RWPE2 (cell line): ENCODE measurements at regions not wholly inside any gene's neighbourhood (a gene's known extent, or its start where the extent isn't known, plus 50 kb on each side); places are given as distances from the start of the nearest gene placed in this dataset.

ENCODE experiments used
- ATAC-seq: fragments of 200-7000 bp; cut with Tn5 transposase; 3 replicates; pipeline ENCODE4 v1.9.1; 2021; ENCODE audit warnings: low read depth
- DNase-seq: peaks from one replicate; pipeline ENCODE4 v3.0.0-alpha.2; 2020; ENCODE audit warnings: low spot score
- H3K27ac ChIP-seq: fragments of 450-650 bp; 2 replicates; pipeline ENCODE4 v1.5.1; 2017; ENCODE audit warnings: mild to moderate bottlenecking; ENCODE audit not compliant: poor library complexity, severe bottlenecking
- H3K27me3 ChIP-seq: fragments of 250-450 bp; sonication (Bioruptor Pico); 2 replicates; pipeline ENCODE4 v1.5.1; 2021; ENCODE audit warnings: mild to moderate bottlenecking, moderate library complexity; ENCODE audit not compliant: insufficient read depth, poor library complexity, severe bottlenecking
- H3K36me3 ChIP-seq: fragments of 250-450 bp; sonication (Bioruptor Pico); 2 replicates; pipeline ENCODE4 v1.5.1; 2020; ENCODE audit warnings: low read depth, mild to moderate bottlenecking, moderate library complexity
- H3K4me1 ChIP-seq: fragments of 250-450 bp; sonication (Bioruptor Pico); 2 replicates; pipeline ENCODE4 v1.5.1; 2021; ENCODE audit warnings: mild to moderate bottlenecking, moderate library complexity; ENCODE audit not compliant: insufficient read depth, poor library complexity, severe bottlenecking
- H3K4me3 ChIP-seq: fragments of 250-450 bp; sonication (Bioruptor Pico); 2 replicates; pipeline ENCODE4 v1.5.1; 2021; ENCODE audit warnings: mild to moderate bottlenecking, moderate library complexity; ENCODE audit not compliant: severe bottlenecking
- H3K9me3 ChIP-seq: fragments of 250-450 bp; sonication (Bioruptor Pico); 2 replicates; pipeline ENCODE4 v1.5.1; 2021; ENCODE audit warnings: mild to moderate bottlenecking, moderate library complexity; ENCODE audit not compliant: severe bottlenecking
- CTCF ChIP-seq: fragments of 450-650 bp; IDR thresholded peaks from one replicate; pipeline ENCODE4 v1.5.1; 2017; ENCODE audit warnings: mild to moderate bottlenecking, moderate library complexity; ENCODE audit not compliant: poor library complexity, severe bottlenecking

- ATAC-seq (no peak), DNase-seq (no peak)
- Histone ChIP-seq H3K36me3 (no peaks in the 10 kb centered on the region), H3K4me1 (peaks cover 7% of the 10 kb centered on the region), H3K27me3 (no peaks in the 10 kb centered on the region), H3K27ac (no peak overlapping the region), H3K9me3 (no peaks in the 10 kb centered on the region), H3K4me3 (no peak overlapping the region)
- TF ChIP-seq CTCF, result no peak
Observed at GRCh38 chr3:30397030-30397429, 209.4 kb upstream of the TGFBR2 start.

GRCh38 chr3:30399394-30400181 lies 206.8 kb upstream of the TGFBR2 start:
- no peak for TF ChIP-seq CTCF
- Histone ChIP-seq H3K4me1 (peaks cover 11% of the 10 kb centered on the region), H3K9me3 (no peaks in the 10 kb centered on the region), H3K27me3 (no peaks in the 10 kb centered on the region), H3K27ac (no peak overlapping the region), H3K4me3 (no peak overlapping the region), H3K36me3 (no peaks in the 10 kb centered on the region)
- no peak for DNase-seq
- ATAC-seq, result peak; percentile 23; the same call in 1 of the 3 replicates

GRCh38 chr3:30400926-30401325 lies 205.5 kb upstream of the TGFBR2 start:
- DNase-seq (no peak), ATAC-seq (no peak)
- H3K27ac ChIP-seq, result no peak overlapping the region
- H3K4me1 ChIP-seq, result peaks cover 11% of the 10 kb centered on the region
- no peak for TF ChIP-seq CTCF
- H3K9me3 ChIP-seq, result no peaks in the 10 kb centered on the region
- no peak overlapping the region for H3K4me3 ChIP-seq
- H3K36me3 ChIP-seq, result no peaks in the 10 kb centered on the region
- H3K27me3 ChIP-seq, result no peaks in the 10 kb centered on the region

DNA sequence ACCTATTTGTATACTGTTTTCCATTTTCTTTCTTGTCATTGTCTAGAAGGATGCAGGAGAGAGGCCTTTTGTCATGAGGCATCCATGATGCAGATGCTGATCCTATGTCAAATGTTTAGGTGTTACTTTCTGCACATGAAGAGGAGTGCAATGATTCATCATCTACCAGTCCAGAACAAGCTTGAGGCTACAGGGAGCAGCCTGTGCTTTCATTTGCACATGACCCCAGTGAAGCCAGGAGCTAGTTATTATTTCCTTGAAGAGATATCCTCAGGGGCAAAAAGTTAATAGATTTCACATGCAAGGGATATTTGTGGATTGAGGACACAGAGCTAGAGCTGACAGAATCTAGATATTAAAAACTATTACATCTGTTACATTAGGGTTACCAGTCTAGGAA lies 204.4 kb upstream of the TGFBR2 start:
- no peaks in the 10 kb centered on the region for H3K36me3 ChIP-seq
- no peak overlapping the region for H3K4me3 ChIP-seq
- H3K27ac ChIP-seq, result no peak overlapping the region
- H3K27me3 ChIP-seq, result no peaks in the 10 kb centered on the region
- DNase-seq (no peak), ATAC-seq (peak; percentile 54)
- H3K9me3 ChIP-seq, result no peaks in the 10 kb centered on the region
- TF ChIP-seq CTCF, result no peak
- peaks cover 11% of the 10 kb centered on the region for H3K4me1 ChIP-seq

DNA sequence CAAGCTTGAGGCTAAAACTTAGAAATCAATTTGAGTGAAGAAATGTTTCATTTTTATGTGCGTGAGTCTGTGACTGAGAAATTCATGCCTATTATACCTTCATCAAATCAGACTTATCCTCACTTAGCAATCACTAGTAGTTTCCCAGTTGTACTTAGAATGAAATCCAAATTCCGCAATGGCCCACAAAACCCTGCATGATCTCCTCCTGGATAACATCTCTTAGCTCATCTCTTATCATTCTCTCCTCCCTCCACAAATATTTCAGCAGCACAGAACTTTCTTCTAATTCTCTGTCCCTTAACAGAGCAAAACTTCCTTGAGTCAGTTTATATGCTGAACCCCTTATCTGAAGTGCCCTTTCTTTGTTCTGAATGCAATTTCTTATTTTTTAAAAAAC lies 198.8 kb upstream of the TGFBR2 start:
- H3K4me1 ChIP-seq, result no peaks in the 10 kb centered on the region
- H3K36me3 ChIP-seq, result no peaks in the 10 kb centered on the region
- ATAC-seq, result no peak
- H3K9me3 ChIP-seq, result no peaks in the 10 kb centered on the region
- no peak overlapping the region for H3K4me3 ChIP-seq
- DNase-seq, result no peak
- H3K27ac ChIP-seq, result no peak overlapping the region
- no peaks in the 10 kb centered on the region for H3K27me3 ChIP-seq
- TF ChIP-seq CTCF, result no peak
